ENCODE measurements at regions not wholly inside any gene's neighbourhood (a gene's known extent, or its start where the extent isn't known, plus 50 kb on each side); places are given as distances from the start of the nearest gene placed in this dataset.

- TF ChIP-seq CTCF (conservative IDR thresholded peaks at IDR 0.05; ENCODE audit: low read depth in 2 of 2) (no peak), EZH2 (IDR thresholded peaks at IDR 0.05; ENCODE audit: low read depth, unreplicated experiment) (no peak), ZNF331 (CRISPR knock-in tag; IDR thresholded peaks at IDR 0.05; ENCODE audit: low read depth) (no peak)
Observed at GRCh38 chr4:59823311-59823710, 1376.8 kb upstream of the ADGRL3 start (continued).

- Mint-ChIP-seq H3K9me3 (no peaks in the 10 kb centered on the region; the same call in 2 of the 3 replicates), H3K36me3 (ENCODE audit: low read depth) (no peaks in the 10 kb centered on the region), H3K27ac (no peak overlapping the region), H3K4me3 (no peak overlapping the region), H3K27me3 (ENCODE audit: insufficient read depth, low read depth, poor library complexity) (no peaks in the 10 kb centered on the region), H3K4me1 (no peaks in the 10 kb centered on the region)
- no peak overlapping the region for H3K4me3 ChIP-seq
- H3K36me3 ChIP-seq (ENCODE audit: insufficient read depth): no peaks in the 10 kb centered on the region
- no peaks in the 10 kb centered on the region for H3K27me3 ChIP-seq (ENCODE audit: insufficient read depth)
- no peaks in the 10 kb centered on the region for H3K79me2 ChIP-seq (replicated peaks; ENCODE audit: insufficient read depth)
- no peak overlapping the region for H2AFZ ChIP-seq
- TF ChIP-seq REST (IDR thresholded peaks at IDR 0.05; ENCODE audit: unreplicated experiment) (no peak), EZH2 (IDR thresholded peaks at IDR 0.05; ENCODE audit: low read depth, unreplicated experiment) (no peak), ZNF462 (CRISPR knock-in tag; IDR thresholded peaks at IDR 0.05) (no peak), STAT1 (IDR thresholded peaks at IDR 0.05; ENCODE audit: unreplicated experiment) (no peak), ZNF331 (CRISPR knock-in tag; IDR thresholded peaks at IDR 0.05; ENCODE audit: low read depth) (no peak), ZNF114 (CRISPR knock-in tag; IDR thresholded peaks at IDR 0.05) (no peak), NANOG (IDR thresholded peaks at IDR 0.05; ENCODE audit: borderline replicate concordance) (no peak), JUNB (IDR thresholded peaks at IDR 0.05; ENCODE audit: unreplicated experiment) (no peak), CREB1 (CRISPR knock-in tag; IDR thresholded peaks at IDR 0.05; ENCODE audit: low read depth) (no peak)
- DNase-seq (ENCODE audit: low spot score): no peak
- H3F3A ChIP-seq (replicated peaks; ENCODE audit: low read depth): no peaks in the 10 kb centered on the region
- no peak overlapping the region for H3K4me2 ChIP-seq
- H3K4me1 ChIP-seq (ENCODE audit: insufficient read depth): no peaks in the 10 kb centered on the region
- H4K20me1 ChIP-seq (replicated peaks; ENCODE audit: insufficient read depth): no peaks in the 10 kb centered on the region
- no peak for ATAC-seq
- no peak overlapping the region for H3K27ac ChIP-seq (ENCODE audit: low read depth)
- H3K9me2 ChIP-seq (ENCODE audit: insufficient read depth): no peaks in the 10 kb centered on the region
Observed at GRCh38 chr4:59825104-59825503, 1375.0 kb upstream of the ADGRL3 start.
